Testis (tissue), 2 donors: ENCODE measurements at regions not wholly inside any gene's neighbourhood (a gene's known extent, or its start where the extent isn't known, plus 50 kb on each side); places are given as distances from the start of the nearest gene placed in this dataset.

Experiments
- DNase-seq: peaks from one replicate; pipeline ENCODE4 v3.0.0-alpha.2; 2019
- H3K27ac ChIP-seq, 2 donors: fragments of 200-600 bp; sonication (generic); one replicate each; pipeline ENCODE4 v1.5.1; 2019
- H3K27me3 ChIP-seq: fragments of 200-600 bp; sonication (generic); one replicate; pipeline ENCODE4 v1.5.1; 2019
- H3K36me3 ChIP-seq: fragments of 200-600 bp; sonication (generic); one replicate; pipeline ENCODE4 v1.5.1; 2017; ENCODE audit warnings: low read depth; ENCODE audit errors: missing control alignments
- H3K4me1 ChIP-seq: fragments of 200-600 bp; sonication (generic); one replicate; pipeline ENCODE4 v1.5.1; 2019
- H3K4me3 ChIP-seq, 2 donors: fragments of 200-600 bp; sonication (generic); one replicate each; pipeline ENCODE4 v1.5.1; 2017 to 2019
- H3K9me3 ChIP-seq: fragments of 200-600 bp; sonication (generic); one replicate; pipeline ENCODE4 v1.5.1; 2017
- POLR2A ChIP-seq: fragments of 450-650 bp; IDR thresholded peaks from one replicate; pipeline ENCODE4 v1.6.1; 2017; ENCODE audit warnings: antibody characterized with exemption, mild to moderate bottlenecking, moderate library complexity
- WGBS, 2 donors: methylation state at CpG; one replicate each; pipeline ENCODE4 v1.1.5; 2018; 5-methylcytosine and 5-hydroxymethylcytosine counted together
- intact Hi-C: fragments of 100-400 bp; cut with DNase I; formaldehyde crosslinking; loops from one replicate; pipeline ENCODE4 v1.15.1; 2023; ENCODE audit warnings: low total_unique reads
- TF ChIP-seq, protein P1 (sequence below), 3 experiments: fragments of 450-650 bp in 2 of 3; fragments of 200-600 bp in 1 of 3; sonication (generic) in 1 of 3; IDR thresholded peaks; one replicate each; pipeline ENCODE4 v1.5.1; 2016 to 2019; ENCODE audit warnings: antibody characterized with exemption in 3 of 3, mild to moderate bottlenecking in 2 of 3, moderate library complexity in 1 of 3

- H3K9me3 ChIP-seq: no peaks in the 10 kb centered on the region
- no peak for DNase-seq
- no peaks in the 10 kb centered on the region for H3K36me3 ChIP-seq
- no peaks in the 10 kb centered on the region for H3K27me3 ChIP-seq
- no peak overlapping the region for H3K27ac ChIP-seq
- no peak for TF ChIP-seq POLR2A
- TF ChIP-seq, protein P1, sequence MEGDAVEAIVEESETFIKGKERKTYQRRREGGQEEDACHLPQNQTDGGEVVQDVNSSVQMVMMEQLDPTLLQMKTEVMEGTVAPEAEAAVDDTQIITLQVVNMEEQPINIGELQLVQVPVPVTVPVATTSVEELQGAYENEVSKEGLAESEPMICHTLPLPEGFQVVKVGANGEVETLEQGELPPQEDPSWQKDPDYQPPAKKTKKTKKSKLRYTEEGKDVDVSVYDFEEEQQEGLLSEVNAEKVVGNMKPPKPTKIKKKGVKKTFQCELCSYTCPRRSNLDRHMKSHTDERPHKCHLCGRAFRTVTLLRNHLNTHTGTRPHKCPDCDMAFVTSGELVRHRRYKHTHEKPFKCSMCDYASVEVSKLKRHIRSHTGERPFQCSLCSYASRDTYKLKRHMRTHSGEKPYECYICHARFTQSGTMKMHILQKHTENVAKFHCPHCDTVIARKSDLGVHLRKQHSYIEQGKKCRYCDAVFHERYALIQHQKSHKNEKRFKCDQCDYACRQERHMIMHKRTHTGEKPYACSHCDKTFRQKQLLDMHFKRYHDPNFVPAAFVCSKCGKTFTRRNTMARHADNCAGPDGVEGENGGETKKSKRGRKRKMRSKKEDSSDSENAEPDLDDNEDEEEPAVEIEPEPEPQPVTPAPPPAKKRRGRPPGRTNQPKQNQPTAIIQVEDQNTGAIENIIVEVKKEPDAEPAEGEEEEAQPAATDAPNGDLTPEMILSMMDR (IDR thresholded peaks at IDR 0.05): no peak
- intact Hi-C loops: no loop called here
- no peaks in the 10 kb centered on the region for H3K4me1 ChIP-seq
- H3K4me3 ChIP-seq: no peak overlapping the region
- 76 to 77% methylated on average over 3 of the region's 3 CpGs for WGBS, 2 donors
Measured at GRCh38 chr22:22992474-22992873, 77.8 kb upstream of the GNAZ start.

GRCh38 chr22:22993184-22993583, 77.1 kb upstream of the GNAZ start:
- H3K36me3 ChIP-seq: no peaks in the 10 kb centered on the region
- H3K9me3 ChIP-seq: no peaks in the 10 kb centered on the region
- no peaks in the 10 kb centered on the region for H3K4me1 ChIP-seq
- no peak overlapping the region for H3K27ac ChIP-seq
- no peak for DNase-seq
- no peak overlapping the region for H3K4me3 ChIP-seq
- H3K27me3 ChIP-seq: no peaks in the 10 kb centered on the region
- 92 to 93% methylated on average over 5 of the region's 5 CpGs for WGBS, 2 donors
- intact Hi-C loops: no loop called here
- TF ChIP-seq POLR2A: no peak
- TF ChIP-seq, protein P1 (IDR thresholded peaks at IDR 0.05): no peak

GRCh38 chr22:22995166-22995565, 75.2 kb upstream of the GNAZ start:
- TF ChIP-seq, protein P1 (IDR thresholded peaks at IDR 0.05): no peak
- TF ChIP-seq POLR2A: no peak
- Histone ChIP-seq H3K36me3 (no peaks in the 10 kb centered on the region), H3K9me3 (no peaks in the 10 kb centered on the region), H3K27me3 (no peaks in the 10 kb centered on the region), H3K27ac (no peak overlapping the region), H3K4me1 (no peaks in the 10 kb centered on the region), H3K4me3 (no peak overlapping the region)
- 40 to 46% methylated on average over 3 of the region's 3 CpGs for WGBS, 2 donors
- intact Hi-C loops: no loop called here
- DNase-seq: no peak

DNA sequence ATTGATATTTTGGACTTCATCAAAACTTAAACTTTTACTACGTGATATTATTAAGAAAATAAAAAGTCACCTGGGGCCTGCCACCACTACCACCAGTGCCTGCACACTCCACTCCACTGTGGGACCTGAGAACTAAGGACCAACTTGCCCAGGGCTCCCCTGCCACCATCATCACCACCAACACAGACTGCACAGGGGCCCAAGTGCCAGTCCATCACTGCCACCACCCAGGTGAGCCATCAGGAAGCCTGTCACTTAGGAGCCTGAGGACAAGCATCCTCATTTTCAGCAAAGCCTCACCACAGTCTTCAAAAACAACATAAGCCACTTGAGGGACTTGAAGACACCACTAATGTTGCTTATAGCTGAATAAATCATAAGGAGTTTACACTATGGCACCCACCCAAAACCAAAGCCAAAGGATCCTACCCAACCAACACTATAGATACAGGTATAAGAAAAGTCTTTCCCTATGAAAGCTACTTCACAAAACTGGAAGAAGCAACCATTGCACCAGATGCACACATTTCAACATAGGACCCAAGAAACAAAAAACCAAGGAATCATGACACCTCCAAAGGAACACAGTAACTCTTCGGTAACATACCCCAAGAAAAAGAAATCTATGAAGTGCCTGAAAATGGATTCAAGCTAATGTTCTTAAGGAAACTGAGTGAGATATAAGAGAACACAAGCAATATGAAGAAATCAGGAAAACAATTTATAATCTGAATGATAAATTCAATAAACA, 73.6 kb upstream of the GNAZ start:
- no peak for DNase-seq
- Histone ChIP-seq H3K27ac (no peak overlapping the region), H3K4me1 (no peaks in the 10 kb centered on the region), H3K36me3 (no peaks in the 10 kb centered on the region), H3K9me3 (no peaks in the 10 kb centered on the region), H3K27me3 (no peaks in the 10 kb centered on the region), H3K4me3 (no peak overlapping the region)
- intact Hi-C loops: no loop called here
- TF ChIP-seq POLR2A: no peak
- TF ChIP-seq, protein P1 (IDR thresholded peaks at IDR 0.05): no peak
- 91 to 92% methylated on average over 2 of the region's 2 CpGs for WGBS, 2 donors

GRCh38 chr22:22997262-22997898, 72.9 kb upstream of the GNAZ start:
- intact Hi-C loops: no loop called here
- H3K9me3 ChIP-seq: no peaks in the 10 kb centered on the region
- TF ChIP-seq, protein P1 (IDR thresholded peaks at IDR 0.05): no peak
- TF ChIP-seq POLR2A: no peak
- no peaks in the 10 kb centered on the region for H3K27me3 ChIP-seq
- H3K36me3 ChIP-seq: no peaks in the 10 kb centered on the region
- H3K4me3 ChIP-seq: no peak overlapping the region
- no peak overlapping the region for H3K27ac ChIP-seq
- no peaks in the 10 kb centered on the region for H3K4me1 ChIP-seq
- DNase-seq: no peak
